ENCODE measurements at regions not wholly inside any gene's neighbourhood (a gene's known extent, or its start where the extent isn't known, plus 50 kb on each side); places are given as distances from the start of the nearest gene placed in this dataset.

DNA sequence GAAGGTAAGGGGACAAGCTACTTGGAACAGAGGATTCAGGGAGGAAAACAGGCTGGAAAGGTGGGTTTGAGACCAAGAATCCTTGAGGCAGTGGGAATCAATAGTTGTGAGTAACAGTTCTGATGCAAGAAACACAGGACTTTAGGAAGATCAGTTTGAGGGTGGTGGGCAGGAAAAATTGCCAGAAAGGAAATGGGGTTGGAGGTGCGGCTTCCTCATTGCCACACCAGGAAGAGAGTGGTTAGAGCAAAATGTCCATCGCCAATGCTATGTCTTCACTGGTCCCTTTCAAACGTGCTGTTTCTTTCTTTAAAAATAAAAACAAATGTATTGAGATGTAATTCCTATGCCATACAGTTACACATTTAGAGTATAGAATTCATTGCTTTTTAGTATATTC lies 57.1 kb upstream of the NOCT start:
- TF ChIP-seq, protein P1, sequence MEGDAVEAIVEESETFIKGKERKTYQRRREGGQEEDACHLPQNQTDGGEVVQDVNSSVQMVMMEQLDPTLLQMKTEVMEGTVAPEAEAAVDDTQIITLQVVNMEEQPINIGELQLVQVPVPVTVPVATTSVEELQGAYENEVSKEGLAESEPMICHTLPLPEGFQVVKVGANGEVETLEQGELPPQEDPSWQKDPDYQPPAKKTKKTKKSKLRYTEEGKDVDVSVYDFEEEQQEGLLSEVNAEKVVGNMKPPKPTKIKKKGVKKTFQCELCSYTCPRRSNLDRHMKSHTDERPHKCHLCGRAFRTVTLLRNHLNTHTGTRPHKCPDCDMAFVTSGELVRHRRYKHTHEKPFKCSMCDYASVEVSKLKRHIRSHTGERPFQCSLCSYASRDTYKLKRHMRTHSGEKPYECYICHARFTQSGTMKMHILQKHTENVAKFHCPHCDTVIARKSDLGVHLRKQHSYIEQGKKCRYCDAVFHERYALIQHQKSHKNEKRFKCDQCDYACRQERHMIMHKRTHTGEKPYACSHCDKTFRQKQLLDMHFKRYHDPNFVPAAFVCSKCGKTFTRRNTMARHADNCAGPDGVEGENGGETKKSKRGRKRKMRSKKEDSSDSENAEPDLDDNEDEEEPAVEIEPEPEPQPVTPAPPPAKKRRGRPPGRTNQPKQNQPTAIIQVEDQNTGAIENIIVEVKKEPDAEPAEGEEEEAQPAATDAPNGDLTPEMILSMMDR (conservative IDR thresholded peaks at IDR 0.05; ENCODE audit: low read length), result no peak
- no peak for TF ChIP-seq EZH2phosphoT487 (IDR thresholded peaks at IDR 0.05; ENCODE audit: borderline replicate concordance)
